EL (cell line): ENCODE measurements at regions not wholly inside any gene's neighbourhood (a gene's known extent, or its start where the extent isn't known, plus 50 kb on each side); places are given as distances from the start of the nearest gene placed in this dataset.
A peak's percentile ranks its signal among the peaks of the same experiment; 100 is the strongest.

Experiments used
- DNase-seq: peaks from one replicate; pipeline ENCODE4 v3.0.0-alpha.2; 2016

DNA sequence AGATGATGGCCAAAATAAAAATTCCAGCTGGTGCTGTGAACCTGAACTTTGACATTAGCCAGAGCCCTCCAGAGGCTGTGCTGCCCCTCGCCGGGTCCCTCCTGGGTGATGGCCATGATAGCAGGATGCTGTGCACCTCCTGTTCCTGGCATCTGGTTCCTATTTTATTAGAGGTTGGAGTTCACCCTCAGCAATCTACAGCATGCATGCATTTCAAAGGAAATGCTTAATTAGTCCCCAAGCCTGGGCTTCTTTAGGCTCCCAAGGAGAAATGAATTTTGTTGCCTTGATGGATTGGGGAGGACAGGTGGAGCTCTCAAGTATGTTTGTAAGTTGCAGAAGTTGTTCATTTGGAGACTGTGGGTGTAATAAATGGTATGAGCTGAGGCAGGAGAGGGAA, 166.9 kb downstream of the GLI2 start:
- DNase-seq: no peak

DNA sequence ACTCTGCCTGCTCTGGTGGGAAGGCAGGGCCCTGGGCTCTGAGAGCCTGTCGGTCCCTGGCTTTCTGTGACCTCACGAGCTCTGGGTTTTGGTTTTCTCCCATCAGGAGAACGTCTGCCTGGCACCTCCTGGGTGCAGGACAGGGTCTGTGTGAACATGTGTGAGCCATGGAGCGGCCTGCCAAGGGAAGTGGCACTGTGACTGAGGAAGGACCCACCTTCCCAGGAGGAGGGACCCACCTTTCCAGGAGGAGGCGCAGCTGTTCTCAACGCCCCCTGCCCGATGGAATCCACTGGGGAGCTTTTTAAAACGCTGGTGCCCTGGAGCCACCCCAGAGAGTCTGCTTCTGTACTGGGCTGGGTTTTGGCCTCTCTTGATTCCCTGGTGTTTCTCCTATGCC, 168.7 kb downstream of the GLI2 start:
- DNase-seq: no peak

DNA sequence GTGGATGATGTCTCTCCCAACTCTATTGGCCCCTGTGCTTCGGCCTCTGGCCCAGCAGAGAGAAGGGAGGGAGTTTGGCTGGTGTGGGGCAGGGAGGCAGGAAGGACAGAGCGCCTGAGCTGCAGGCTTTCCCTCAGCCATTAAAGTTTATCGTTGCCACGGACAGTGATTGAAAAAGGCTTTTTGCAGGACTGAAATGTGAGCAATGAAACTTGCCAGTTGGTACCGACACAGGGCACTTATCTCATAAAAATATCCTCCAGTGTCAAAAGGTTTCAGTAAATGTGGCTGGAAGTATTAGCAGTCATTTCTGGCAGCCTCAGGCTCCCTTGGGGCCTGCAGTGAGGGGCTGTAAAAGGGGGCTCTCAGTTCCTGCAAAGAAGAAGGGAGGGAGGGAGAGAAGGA, 169.2 kb downstream of the GLI2 start:
- DNase-seq: no peak

DNA sequence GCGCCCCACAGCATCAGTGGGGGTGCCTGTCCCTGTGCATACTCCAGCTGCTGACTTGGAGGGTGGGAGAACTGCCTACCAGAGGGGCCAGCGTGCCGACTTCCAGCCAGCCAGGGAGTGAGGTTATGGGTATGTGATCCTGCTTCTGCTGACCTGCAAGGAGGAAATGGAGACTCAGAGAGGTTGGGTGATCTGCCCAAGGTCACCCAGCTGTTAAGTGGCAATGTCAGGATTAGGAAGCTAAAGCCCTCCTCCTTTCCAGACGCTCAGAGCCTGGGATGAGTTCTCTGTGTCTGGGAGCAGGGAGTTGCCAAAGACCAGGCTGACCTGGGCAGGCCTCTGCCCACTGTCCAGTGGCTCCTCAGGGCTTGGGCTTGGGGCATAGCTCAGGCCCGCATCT, 169.6 kb downstream of the GLI2 start:
- DNase-seq: no peak

DNA sequence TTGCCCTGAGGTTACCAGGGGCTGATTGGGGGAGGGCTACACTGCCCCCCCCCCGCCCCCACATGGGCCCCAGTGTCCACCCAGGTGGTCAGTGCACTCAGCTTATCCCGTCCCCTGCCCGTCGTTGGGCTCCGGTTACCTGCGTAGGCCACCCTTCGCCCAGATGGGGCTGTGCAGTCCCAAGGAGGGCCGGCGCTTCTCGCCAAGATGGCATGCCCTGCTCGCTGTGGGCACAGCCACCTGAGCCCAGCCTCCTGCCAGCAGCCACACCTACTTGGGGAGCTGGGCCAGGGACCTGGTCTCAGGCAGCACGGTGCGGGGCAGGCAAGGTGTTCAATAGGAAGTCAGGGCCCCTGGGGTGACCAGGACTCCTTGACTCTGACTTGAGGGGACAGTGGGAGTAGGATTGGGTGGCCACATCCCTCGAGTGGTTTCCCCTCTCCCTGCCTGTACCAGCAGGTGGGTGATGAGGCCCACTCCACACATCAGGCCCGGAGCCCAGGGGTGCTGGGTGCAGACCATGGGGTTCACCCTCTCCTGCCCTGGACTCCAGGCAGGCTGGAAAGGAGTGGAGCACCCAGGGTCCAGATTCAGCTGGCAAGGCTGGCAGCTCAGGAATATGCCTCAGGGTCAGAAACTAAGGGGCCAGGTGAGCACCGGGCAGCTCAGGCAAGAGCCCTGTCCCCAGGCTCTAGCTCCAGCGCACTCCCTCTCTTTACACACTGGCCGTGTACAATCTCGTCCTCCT, 170.3 kb downstream of the GLI2 start:
- DNase-seq: no peak

DNA sequence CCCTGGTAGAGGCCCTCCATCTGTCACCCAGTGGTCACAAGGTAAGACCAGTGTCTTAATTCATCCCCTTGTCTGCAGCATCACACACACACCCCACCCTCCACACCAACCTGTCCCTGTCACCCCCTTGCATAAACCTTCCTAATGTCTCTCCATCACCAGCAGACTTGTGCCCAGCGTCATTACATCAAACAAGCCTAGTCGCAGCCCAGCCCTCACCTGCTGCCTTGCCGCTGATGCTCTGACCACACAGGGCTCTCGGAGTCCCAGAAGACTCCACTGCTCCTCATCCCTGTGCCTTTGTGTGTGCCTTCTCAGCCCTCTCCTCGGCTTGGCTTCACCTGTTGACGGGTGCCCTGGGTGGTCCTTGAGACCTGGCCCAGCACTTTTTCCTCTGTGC, 171.2 kb downstream of the GLI2 start:
- no peak for DNase-seq

DNA sequence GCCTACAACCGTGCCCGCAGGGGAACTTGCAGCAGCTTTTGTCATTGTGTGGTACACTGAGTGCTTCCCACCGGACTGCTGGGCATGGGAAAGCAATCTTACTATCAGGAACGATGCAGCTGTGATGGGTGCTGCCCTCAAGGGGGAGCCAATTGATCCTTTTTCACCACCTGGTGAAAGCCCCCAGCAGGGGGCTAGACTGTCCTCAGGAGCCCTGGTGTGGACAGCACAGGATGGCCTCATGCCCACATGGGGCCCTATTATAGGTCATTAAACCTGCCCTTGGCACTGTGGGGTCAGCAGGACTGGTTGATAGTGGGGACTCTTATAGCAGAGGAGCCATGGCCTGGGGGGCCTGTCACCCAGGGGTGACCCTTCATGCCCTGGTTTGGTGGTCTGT, 172.2 kb downstream of the GLI2 start:
- DNase-seq: no peak

DNA sequence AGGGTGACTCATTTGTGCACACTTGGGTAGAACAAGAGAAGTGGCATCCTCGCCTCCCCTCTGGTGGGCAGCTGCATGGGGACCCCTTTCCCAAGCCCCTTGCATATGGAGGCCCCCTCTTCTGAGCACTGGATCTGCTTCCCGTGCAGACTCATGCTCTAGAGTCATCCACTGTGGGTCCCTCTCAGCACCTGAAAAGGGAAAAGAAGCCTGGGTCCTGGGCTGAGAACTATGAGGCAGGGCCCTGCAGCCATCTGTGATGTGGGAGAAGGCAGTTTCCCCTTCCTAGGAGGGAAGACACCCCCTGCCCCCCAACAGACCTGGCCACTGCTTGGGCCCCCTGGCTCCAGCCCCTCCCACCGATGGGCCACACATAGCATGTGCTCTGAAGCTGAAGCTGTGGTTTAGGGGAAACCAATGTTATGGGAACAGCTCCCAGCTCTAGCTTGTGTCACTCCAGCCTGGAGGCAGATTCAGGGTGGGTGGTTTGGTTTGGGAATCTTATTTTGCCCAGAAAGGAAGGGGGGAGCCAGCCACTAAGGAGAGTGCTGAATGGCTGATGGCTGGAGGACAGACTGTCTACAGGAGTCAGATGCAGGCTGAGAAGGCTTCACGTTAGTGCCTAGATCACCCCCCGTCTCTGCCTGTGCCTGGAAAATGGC, 172.8 kb downstream of the GLI2 start:
- peak; percentile 45 for DNase-seq

DNA sequence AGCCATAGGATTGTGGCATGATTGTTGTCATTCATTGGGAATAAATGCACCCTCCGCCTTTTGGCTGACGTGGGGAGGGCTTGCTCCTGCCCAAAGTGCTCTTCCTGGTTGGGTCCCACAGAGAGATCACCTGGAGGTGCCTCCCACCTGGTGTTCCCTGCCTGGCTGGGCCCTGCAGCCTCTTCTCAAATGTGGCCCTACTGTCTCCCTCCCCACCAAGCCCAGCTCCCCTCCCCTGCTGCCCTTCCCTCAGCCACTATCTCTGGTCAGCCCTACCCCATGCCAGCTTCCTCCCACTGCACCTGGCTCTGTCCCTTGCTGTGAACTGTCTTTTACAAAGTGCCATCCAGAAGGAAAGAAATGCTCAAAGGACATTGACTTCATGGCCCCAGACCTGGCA, 173.4 kb downstream of the GLI2 start:
- no peak for DNase-seq

DNA sequence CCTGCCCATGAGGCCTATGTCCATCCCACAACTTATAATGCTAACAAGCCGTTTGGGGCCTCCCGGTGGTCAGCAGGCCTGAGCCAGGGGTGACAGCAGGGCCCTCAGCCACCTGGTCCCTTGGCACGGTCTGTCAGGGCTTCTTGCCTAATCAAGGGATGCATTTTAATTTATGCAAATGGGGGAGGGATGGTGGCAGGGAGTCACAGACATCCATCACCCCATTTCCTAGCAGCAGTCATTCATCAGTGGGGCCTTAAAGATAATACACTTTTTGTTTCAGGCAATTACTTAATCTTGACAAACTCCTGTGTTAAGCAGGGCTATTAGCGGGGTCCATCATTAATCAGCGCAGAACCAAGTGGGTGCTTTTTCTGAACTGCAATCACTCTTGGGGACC, 174.5 kb downstream of the GLI2 start:
- DNase-seq: no peak

DNA sequence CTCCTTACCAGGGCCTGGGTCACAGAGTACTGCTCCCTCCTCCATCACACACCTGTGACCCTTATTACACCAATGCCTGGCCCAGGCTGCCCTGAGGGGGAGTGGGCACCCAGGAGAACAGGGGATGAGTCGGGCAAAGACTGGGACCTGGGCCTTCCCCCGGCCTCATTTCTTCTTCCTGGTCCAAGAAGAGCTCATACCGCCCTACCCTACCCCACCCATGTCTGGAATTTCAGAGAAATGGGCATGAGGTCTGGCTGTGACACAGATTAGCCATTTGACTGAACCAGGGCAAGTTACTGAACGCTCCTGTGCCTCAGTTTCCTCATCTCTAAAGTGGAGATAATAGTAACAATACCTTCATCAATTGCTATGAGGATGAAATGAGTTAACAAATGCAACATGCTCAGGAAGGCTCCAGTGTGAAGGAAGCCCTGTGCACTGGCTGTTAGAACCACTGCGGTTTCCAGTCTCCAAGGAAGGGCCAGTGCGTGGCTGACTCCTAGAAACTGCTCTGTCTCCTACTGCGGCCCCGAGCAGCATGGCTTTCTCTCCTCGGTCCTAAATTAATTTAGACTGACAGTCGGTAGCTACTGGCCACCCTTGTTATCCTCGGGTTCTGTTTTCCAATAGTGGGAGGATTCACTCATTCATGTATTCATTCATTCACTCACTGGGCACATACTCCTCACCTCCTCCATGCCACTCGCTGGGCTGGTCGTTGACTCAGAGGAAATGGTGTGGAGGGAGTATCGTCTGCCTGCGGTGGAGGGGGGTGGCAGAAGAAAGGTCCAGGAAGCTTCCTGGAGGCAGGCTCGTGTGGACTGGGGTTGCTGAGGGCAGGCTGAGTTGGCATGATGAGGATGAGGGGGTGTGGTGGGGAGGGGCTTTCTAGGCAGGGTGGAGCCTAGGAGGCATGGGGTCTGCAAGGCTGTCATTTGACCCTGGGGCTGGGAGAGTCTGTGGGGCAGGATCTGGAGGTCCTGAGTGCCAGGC, 175.6 kb downstream of the GLI2 start:
- peak; percentile 77 for DNase-seq

DNA sequence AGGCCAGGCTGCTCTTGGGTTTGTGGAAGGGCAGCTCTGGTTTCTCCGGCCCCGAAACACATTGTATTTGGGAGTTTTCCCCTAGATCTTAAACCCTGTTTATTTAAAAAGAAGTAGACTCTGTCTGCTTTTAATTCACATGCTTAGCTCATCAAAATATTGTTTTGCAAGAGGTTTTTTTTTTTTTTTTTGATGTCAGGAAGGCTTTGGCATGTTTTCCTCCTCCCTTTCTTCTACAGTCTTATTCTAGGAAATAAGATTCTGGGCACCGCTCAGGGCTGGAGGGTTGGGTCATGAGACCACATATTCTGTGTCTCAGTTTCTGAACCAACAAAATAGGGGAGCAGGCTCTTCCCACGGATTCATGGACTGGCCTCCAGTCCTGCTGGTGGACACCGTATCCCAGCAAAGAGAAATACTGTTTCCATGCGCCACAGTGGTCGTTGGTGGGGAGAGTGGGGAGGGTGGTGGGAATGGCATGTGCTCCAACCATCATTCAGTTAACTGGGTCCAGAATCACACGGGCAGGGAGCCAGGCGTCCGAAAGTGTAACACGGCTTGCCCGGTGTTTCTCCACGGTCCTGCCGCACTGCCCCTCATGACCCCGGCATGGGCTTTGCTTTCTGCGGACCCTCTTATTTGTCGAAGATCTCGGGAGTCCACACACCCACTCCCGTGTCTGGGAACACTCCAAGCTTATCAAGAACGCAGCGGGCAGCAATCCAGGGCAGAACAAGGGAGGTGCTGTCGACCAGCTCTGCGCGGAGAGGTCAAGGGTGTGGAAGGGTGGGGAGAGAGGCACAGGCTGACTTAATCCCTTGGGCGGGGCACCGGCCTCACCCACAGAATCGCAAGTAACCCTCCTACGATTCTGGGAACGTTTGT, 176.7 kb downstream of the GLI2 start:
- peak; percentile 65 for DNase-seq

DNA sequence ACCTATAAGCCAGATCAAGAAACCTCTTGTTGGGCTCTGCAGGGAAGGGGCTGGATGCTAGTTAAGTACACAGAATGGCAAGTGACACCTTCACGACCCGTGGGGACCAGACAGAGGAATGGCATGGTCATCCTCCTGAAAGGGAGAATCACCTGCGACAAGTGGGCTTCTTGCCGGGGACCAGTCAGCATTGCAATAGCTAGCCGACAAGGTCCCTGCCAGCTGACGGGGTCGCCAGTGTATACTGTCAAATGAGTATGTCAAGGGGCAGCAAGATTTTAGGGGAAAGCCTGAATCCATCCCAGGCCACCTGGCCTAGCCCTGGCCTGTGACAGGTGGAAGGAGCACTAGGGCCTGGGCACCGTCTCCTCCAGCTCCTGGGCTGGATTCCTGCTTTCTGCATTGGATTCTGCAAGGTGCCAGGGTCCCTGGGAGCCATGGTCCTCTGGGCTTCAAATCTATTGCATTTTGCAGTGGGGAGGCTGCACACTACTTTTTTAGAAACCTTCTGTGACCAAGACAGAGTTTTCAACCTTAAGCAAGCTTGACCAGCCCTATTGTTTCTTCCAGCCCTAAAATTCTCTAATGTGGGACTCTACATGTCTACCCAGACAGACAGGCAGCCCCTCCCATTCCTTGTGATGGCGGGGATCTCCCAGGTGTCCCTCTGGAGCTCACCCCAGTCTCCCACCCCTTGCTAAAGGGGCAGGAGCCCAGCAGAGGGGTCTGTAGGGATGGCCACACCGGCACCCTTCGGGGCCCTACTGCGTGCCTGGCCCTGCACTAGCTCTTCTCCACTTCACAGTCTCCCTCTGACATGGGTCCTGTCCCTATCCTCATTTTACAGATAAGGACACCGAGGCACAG, 178.5 kb downstream of the GLI2 start:
- no peak for DNase-seq

DNA sequence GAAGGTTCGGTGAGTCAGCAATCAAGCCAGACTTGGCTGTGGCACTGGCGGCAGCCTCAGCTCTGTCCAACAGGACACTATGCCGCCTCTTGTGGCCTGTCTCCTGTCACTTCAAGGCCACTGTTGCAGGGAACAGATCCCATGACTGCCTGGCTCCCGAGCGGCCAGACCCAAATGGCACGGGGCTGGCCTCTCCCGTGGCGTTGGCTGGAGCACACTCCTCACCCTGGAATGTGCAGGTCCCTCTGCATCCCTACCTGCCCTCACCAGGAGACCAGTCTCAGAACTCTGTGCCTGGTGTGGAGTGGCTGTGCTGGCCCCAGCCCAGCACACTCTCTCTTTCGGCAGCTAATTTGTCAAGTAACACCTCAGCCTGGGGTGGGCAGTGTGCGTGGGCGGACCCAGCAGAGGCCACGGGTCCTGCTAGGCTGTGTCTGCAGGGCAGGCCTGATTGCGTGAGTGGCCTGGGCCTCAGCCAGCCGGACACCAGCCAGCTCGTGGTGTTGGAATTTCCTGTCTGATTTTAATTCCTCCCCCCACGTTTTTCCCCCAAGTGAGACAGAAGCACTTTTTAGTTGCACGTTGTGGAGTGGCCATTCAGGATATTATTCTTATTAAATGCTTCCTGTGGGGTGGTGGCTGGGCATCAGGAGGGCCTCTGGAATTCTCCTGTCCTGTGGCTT, 179.3 kb downstream of the GLI2 start:
- DNase-seq: peak; percentile 96

DNA sequence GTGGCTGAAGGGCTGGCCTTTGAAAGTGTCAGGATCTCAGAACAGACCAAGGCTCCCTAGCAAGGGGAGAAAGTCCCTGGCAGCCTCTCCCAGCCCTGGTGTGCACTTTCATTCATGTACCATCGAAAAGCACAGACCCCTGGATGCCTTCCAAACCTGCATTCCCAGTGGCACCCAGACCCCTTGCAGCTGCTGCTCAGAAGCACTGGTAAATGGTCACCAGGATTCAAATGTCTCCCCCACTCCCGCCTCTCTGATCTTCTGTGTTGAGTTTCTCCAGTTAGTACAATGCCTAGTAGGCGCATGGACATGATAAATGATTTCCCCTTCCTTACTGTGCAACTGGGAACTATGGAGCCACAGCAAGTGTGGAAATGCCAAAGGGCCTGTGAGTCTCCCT, 180.0 kb downstream of the GLI2 start:
- no peak for DNase-seq

DNA sequence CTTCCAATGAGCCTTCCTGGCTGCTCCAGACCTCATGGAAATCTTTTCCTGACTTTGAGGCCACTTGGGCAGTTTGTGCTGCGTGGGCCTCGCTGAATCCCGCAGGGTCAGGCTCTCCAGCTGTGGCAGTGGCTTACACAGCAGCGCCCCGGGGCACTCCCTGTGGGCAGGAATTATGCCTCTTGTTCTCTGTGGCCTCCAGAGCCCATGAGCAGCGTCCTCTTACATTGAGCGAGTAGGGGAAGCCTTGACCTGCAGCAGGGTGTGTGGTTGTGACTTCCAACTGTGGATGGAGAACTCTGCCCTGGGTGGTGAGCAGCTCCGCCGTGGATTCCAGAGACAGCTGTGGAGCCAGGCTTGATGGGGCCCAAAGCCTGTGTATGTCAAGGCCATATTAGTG, 180.8 kb downstream of the GLI2 start:
- DNase-seq: no peak

DNA sequence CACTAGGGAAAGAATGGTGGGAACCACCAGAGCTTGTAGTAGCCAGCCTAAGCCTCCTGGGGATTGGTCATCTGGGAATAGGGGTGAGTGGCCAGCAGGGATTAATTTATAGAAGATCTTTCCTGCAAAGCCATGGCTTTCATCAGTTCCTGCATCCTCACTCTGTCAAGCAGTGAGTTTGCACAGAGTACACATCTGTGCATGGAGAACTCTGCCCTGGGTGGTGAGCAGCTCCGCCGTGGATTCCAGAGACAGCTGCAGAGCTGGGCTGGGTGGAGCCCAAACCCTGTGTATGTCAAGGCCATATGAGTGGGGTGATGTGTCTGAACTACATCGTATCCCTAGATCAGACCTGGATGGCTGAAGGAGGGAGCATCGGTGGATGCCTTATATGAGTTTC, 182.2 kb downstream of the GLI2 start:
- no peak for DNase-seq

DNA sequence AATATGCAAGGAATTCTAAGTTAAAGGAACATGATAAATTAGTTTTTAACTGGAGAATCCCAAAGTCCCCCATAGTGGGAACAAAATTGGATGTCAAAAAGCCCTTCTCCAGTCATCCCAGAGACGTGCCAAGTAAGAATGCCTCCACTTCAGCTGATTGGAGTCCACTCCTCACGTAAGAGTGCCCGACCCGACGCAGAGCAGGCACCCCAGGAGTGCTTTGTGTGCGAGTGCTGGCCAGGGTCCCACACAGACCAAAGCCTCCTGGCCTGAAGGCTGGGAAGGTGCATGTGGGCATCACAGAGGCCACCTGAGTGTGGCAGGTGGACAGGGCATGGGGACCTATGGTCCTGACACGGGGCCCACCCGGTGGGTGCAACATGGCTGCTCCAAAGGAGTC, 183.5 kb downstream of the GLI2 start:
- DNase-seq: no peak

DNA sequence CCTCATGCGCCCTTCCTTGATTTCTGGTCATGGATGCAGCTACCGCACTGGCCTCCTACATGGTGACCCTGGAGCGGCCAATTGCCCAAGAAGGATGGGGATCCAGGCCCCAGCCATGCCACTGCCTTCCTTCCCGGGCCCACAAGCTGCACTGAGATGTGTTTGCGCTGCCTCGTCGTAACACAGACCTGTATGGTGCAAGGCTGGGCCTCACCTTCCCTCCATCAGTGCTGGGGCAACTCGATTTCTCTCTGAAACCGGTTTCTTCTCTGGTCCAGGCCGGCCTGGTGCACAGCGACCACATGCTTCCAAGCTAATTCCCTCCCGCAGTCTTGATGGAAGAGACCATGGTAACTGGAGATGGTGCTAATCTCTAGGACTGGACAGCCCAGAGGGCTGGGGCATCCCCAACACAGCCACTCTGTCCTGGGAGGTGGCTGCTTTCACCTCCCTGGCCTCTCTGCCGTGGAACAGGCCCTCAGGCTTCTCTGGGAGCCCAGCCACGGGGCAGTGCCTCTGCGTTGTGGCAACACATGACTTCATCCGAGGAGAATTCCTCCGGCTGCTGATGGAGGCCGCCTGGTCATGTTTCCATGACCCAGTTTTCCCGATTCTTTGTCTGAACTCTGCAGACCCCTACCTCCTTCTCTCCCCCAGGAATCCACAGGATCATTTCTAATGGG, 184.2 kb downstream of the GLI2 start:
- DNase-seq: peak; percentile 92

DNA sequence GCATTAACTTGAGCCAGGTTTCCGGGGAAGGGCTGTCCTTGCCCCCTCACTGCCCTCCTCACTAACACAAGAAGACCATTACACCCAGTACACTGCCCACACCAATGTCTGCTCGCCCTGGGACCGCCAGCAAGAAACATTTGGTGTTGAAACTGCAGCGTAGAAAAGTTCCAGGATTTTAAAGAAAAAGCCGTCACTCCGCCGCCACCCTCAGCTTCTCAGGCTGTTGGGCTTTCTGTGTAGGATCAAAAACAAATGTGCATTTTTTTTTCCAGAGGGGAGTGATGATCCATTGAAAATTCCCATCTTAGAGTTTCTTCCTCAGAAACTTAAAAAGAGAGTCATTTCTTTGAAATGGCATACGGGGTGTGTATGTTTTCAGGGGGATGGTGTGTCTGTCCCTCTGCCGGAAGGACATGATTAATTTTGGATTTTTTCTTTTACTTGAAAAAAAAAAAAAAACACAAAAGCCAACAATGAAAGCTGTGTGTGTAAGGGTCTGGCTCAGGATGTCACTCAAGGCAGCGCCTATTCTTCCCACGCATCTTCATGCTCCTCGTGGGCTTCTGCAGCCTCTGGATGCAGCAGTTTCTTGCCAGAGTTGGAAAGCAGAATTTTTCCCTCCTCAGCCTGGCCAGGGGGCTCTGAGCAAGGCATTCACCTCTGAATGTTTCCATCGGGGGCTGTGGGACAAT, 184.9 kb downstream of the GLI2 start:
- DNase-seq: no peak
